Stromal cell of bone marrow (primary cell): ENCODE measurements at regions not wholly inside any gene's neighbourhood (a gene's known extent, or its start where the extent isn't known, plus 50 kb on each side); places are given as distances from the start of the nearest gene placed in this dataset.
"Not testable (repeated sequence)": the region's sequence is repeated elsewhere in the genome, so short reads cannot be mapped to it uniquely, and the experiment has no call there.

Experiments used
- DNase-seq: peaks from one replicate; pipeline ENCODE4 v3.0.0-alpha.2; 2012; ENCODE audit warnings: low read depth

GRCh38 chr10:30731963-30732362 lies 102.4 kb upstream of the LYZL2 start:
- no peak for DNase-seq

- DNase-seq, result no peak
These were observed 100.8 kb upstream of the LYZL2 start for GRCh38 chr10:30730306-30730705.

- DNase-seq, result no peak
These were observed 99.2 kb upstream of the LYZL2 start for GRCh38 chr10:30728766-30729165.

GRCh38 chr10:30728127-30728526 lies 98.6 kb upstream of the LYZL2 start:
- DNase-seq, result no peak

GRCh38 chr10:30727524-30727923 lies 98.0 kb upstream of the LYZL2 start:
- no peak for DNase-seq

- DNase-seq, result peak; percentile 36
These were observed 97.3 kb upstream of the LYZL2 start for GRCh38 chr10:30726783-30727414.

GRCh38 chr10:30725661-30726060 lies 96.1 kb upstream of the LYZL2 start:
- DNase-seq, result no peak

- no peak for DNase-seq
These were observed 94.7 kb upstream of the LYZL2 start for GRCh38 chr10:30724296-30724695.

- no peak for DNase-seq
These were observed 93.5 kb upstream of the LYZL2 start for GRCh38 chr10:30722956-30723620.

GRCh38 chr10:30719832-30720231 lies 90.3 kb upstream of the LYZL2 start:
- no peak for DNase-seq

- DNase-seq, result no peak
These were observed 80.3 kb upstream of the LYZL2 start for GRCh38 chr10:30709700-30710358.

GRCh38 chr10:30709229-30709628 lies 79.7 kb upstream of the LYZL2 start:
- no peak for DNase-seq

- no peak for DNase-seq
These were observed 78.7 kb upstream of the LYZL2 start for GRCh38 chr10:30708234-30708633.

- DNase-seq, result not testable (repeated sequence)
These were observed 76.6 kb upstream of the LYZL2 start for GRCh38 chr10:30706189-30706588.

- DNase-seq, result no peak
These were observed 76.1 kb upstream of the LYZL2 start for GRCh38 chr10:30705625-30706149.

- no peak for DNase-seq
These were observed 75.6 kb upstream of the LYZL2 start for GRCh38 chr10:30705101-30705624.

- not testable (repeated sequence) for DNase-seq
These were observed 75.1 kb upstream of the LYZL2 start for GRCh38 chr10:30704601-30705100.

- no peak for DNase-seq
These were observed 74.6 kb upstream of the LYZL2 start for GRCh38 chr10:30704026-30704600.

GRCh38 chr10:30703446-30703845 lies 73.9 kb upstream of the LYZL2 start:
- not testable (repeated sequence) for DNase-seq

GRCh38 chr10:30702860-30703259 lies 73.3 kb upstream of the LYZL2 start:
- no peak for DNase-seq

- DNase-seq, result peak; percentile 26
These were observed 72.1 kb upstream of the LYZL2 start for GRCh38 chr10:30701451-30702173.

- DNase-seq, result no peak
These were observed 68.3 kb upstream of the LYZL2 start for GRCh38 chr10:30697806-30698205.
